Stimulated activated CD4-positive, alpha-beta T cell treated with anti-CD3 and anti-CD28 coated beads, TNF-alpha, amount 100 ng/mL, for 48 hours (primary cell): ENCODE measurements at regions not wholly inside any gene's neighbourhood (a gene's known extent, or its start where the extent isn't known, plus 50 kb on each side); places are given as distances from the start of the nearest gene placed in this dataset.
"Not testable (repeated sequence)": the region's sequence is repeated elsewhere in the genome, so short reads cannot be mapped to it uniquely, and the experiment has no call there.

Experiments used
- DNase-seq, 3 donors: peaks; one replicate each; pipeline ENCODE4 v3.0.0-alpha.2; 2020; ENCODE audit warnings: low read depth in 3 of 3

DNA sequence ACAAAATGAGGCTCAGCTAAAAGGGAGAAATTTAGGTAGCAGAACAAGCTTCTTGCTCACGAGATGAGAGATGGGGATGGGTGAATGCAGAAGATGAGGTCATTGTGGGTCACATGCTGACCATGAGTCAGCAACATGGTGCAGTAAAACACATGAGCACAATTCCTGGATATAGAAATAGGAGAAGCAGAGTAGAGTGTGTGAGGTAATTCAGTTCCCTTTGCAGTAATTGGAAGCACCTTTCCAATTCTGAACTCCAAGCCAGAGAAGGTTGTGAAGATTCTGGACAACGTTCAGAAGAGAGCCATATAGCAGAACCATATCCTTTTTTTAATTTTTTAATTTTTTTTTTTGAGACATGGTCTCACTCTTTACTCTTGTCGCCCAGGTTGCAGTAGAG is 62.0 kb upstream of the LMNTD1 start:
- DNase-seq = no peak

DNA sequence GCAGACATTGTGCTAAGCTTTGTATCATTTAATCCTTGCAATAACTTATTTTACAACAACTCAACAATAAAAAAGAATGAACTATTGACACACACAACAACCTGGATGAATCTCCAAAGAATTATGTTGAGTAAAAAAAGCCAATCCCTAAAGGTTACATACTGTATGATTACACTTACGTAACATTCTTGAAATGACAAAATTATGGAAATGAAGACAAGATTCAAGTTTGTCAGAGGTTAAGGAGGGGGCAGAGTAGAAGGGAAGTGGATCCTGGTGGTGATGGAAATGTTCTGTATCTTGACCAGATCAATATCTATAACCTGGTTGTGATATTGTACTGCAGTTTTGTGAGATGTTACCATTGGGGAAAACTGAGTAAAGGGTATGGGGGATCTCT is 63.2 kb upstream of the LMNTD1 start:
- no peak for DNase-seq

DNA sequence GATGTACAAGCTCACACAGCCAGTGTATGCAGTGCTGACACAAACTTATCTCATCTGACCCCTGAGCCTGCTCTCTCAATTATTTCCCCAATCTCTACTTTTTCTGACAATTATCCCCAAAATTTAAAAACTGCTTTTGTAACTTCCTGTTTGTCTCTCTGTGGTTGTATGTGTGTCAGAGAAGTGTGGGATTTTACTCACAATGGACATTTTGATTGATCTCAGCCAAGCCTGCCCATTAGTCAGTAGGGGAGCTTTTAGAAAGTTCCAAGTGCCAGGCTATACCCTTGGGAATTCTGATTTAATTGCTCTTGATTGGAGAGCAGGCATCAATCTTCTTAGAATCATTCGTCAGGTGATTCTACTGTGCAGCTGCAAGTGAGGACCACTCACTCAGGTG is 64.9 kb upstream of the LMNTD1 start:
- DNase-seq = no peak

DNA sequence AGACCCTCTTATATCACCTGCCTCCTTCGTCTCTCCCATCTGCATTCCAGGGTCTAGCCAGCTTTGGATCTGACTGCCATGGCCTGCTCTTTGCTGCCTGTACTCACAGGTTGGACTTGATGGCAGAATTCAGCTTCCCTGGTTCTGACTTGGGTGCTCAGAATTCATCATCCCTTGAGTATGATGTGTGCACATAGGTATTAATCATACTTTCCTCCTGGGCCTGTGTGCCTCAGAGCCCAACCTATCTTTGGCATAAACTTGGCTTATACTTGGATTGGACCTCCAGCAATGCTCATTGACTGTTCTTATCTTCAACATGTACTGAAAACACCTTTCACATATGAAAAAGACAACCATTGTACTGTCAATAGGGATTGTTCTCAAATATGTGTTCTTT is 70.7 kb upstream of the LMNTD1 start:
- DNase-seq = no peak

DNA sequence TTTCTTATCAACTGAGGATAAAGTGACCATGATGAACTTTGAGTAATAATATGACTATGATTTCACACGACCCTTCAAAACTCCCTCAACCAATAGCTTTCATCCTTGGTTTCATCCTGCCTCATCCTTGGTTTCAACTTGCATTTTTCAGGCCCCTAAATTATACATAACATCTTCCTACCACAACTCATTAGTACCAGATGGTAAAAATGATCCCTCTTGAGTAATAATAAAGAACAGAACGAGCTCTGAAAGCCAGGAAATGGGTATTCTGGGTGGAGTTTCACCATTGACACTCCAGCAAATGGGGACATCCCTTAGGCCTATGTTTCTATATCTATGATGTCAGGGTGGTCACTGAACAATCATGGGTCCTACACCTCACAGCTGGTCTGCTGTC is 72.1 kb upstream of the LMNTD1 start:
- no peak for DNase-seq

DNA sequence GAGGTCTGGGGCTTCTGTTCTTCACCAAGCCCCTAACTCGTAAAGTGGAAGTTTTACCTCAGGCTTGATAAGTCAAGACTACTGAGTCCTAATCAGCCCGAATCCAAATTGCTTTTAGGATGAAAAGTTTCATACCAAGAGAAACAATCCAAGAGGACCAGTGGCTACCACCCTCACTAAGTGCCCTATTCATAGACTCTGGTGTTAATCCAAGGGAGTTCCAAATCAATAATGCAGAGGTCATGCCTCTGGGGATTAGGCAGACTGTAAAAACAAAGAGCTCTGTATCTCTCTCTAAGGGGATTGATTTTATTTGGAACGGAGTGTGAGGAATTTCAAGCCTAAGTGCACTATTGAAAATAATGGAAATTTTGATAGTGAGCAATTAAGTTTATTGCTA is 76.3 kb upstream of the LMNTD1 start:
- DNase-seq = no peak

DNA sequence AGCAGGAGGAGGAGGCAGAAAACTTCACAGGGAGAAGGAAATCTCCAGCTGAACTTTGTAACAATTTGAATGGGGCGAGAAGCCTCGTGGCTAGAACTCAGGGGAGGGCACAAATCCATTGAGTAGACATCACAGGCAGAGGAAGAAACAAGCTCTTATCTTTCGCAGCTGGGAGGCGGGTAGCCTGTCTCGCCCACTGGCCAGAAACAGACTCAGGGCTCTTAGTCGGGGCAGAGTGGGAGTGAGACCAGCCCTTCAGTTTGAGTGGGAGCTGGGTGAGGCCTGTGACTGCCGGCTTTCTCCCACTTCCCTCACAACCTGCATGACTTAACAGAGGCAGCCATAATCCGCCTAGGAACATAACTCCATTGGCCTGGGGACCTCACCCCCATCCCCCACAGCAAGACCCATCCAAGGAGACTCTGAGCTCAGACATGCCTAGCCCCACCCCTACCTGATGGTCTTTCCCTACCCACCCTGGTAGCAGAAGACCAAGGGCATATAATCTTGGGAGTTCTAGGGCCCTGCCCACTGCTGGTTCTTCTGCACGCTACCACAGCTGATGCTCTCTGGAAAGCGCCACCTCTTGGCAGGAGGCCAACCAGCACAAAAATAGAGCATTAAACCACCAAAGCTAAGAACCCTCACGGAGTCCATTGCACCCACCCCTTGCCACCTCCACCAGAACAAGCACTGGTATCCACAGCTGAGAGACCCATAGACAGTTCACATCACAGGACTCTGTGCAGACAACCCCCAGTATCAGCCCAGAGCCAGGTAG is 77.8 kb upstream of the LMNTD1 start:
- DNase-seq = not testable (repeated sequence)

DNA sequence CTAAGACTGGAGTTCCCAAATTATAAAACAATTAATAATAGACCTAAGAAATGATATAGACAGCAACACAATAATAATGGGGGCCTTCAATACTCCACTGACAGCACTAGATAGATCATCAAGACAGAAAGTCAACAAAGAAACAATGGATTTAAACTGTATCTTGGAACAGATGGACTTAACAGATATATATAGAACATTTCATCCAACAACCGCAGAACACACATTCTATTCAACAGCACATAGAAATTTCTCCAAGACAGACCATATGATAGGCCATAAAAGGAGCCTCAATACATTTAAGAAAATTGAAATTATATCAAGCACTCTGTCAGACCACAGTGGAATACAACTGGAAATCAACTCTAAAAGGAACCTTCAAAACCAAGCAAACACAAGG is 80.1 kb upstream of the LMNTD1 start:
- not testable (repeated sequence) for DNase-seq

DNA sequence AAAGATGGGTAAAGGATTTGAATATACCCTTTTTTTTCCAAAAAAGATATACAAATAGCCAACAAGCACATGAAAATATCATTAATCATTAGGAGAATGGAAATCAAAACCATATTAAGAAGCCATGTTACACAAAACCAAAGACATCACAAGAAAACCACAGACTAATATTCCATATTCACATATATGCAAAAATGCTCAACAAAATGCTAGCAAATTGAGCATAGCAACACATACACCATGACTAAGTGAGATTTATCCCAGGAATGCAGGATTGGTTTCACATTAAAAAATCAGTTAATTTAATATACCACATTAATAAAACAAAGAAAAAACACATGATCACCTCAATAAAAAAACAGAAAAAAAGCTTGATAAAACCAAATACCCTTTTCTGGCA is 84.7 kb upstream of the LMNTD1 start:
- DNase-seq = no peak

DNA sequence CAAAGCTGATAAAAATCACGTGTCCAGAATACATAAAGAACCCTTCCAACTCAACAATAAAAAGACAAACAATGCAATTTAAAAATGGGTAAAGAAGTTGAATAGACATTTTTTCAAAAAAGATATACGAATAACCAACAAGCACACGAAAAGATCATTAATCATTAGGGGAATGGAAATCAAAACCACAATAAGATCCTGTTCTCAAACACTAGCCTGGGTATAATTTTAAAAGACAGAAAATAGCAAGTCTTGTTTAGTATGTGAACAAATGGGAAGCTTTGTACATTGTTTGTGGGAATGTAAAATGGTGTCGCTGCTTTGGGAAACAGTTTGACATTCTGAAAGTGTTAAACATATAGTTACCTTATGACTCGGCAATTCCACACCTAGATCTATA is 86.3 kb upstream of the LMNTD1 start:
- no peak for DNase-seq

DNA sequence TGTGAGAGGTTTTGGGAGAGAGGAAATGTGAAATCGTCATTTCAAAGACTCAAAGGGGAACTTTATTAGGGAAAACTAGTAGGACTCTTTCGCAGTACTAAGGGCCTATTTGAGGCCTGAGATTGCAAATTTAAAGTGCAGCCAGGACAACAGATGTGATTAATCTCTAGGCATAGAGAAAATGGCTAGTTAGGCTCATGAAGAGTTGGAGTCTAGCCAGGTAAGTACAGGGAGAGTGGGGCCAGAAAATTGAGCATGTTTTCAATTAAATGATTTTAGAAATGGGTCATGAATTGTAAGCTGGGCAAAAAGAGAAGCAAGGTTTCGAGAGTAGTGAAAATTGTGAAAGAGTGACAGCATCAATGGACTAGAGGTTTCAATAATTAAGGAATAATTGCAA is 91.9 kb upstream of the LMNTD1 start:
- no peak for DNase-seq

DNA sequence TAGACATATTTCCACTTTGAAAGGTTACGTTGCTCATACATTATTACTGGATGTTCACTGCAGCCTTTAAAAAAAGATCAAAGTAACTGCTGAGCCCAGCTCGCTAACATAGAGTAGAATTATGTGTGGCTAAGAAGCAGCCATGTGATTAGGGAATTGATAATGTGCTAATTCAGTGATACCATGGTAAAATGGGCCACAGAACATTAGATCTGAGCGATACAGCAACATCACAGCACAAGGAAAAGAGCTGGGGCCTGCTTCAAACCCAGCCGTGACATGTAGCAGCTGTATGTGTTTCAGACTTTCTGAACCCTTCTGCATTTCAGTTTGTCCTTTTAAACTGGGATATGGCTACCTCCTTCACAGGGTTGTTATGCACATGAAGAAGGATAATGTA is 92.3 kb upstream of the LMNTD1 start:
- no peak for DNase-seq

DNA sequence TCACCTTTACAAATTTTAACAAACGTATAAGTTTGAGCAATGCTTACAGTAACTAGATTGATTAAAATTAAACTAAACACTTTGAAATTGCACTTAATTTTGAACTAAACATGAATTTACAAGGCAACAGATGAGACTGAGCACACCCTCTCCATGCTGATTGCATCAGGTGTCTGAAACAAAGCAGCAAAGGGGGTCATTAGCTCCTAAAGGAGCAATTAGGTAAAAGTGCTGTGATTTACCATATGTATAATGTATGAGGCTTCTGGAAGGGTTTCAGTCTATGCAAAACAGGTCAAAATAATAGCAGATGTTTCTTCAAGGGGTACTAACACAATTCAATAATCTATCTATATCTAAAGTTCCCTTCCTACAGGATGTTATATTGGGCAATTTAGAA is 98.8 kb upstream of the LMNTD1 start:
- no peak for DNase-seq

DNA sequence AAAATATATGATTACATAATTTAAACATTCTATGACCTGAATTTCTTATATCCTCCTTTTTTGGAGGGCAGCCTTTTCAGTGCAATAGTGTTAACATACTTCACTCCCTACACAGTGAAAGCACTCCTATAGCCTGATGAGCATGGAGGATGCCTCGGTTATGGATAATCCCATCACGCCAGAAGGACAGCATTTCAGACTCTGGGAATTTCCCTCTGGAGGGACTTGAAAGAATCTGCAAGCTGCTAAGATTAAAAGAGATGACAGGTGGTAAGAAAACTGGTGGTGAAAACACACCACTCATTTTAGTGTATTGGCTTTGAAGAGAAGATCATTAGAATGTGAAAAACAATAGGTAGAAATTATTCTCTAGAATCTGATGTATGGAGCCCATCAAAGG is 99.3 kb upstream of the LMNTD1 start:
- DNase-seq = no peak

DNA sequence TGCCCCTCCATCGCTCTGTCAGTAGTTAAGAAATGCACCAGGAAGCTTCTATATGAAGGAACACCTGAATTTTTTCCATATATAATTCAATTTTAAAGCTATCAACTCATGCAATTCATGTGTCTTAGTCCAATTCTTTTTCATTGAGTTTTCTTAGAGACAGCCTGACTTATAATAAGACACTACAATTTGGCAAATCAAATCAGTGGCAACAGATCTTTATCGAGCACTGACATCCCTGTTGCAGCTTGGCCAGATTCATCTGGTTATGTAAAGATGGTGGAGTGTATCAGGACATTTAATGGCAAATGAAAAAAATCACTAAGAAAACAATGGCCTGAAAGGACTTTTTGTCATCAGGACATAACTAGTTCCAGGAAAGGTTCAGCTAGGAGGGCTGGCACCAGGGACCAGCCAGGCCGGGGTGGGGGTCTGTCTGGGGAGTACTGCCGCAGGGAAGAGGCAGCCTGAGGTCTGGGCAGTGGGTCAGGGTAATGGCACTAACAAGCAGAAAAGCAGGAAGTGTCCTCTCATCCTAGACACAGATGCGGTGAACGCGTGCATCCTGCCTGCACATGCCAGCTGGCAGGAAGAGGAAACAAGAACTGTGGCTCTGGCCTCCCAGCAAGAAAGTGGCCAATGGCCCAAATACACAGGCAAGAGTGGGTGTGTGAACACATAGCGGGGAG is 100.5 kb upstream of the LMNTD1 start:
- DNase-seq = no peak

DNA sequence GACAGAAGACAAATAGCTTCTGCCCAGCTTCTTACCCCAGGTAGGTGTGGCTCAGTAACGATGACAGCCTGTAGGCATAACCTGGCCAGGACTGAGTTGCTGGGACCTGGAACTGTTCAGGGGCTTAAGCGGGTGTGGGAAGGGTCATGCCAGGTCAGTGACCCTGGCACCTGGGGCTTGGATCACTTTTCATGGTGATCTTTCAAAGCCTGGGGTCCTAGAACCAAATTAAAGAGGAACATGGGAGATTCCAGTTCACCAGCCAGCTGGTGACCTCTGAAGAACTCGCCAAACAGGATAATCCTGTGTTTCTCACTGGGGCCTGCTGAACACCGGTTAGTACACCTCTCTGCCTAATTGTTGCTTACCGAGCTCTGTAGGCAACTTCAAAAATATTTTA is 102.6 kb upstream of the LMNTD1 start:
- DNase-seq = no peak

DNA sequence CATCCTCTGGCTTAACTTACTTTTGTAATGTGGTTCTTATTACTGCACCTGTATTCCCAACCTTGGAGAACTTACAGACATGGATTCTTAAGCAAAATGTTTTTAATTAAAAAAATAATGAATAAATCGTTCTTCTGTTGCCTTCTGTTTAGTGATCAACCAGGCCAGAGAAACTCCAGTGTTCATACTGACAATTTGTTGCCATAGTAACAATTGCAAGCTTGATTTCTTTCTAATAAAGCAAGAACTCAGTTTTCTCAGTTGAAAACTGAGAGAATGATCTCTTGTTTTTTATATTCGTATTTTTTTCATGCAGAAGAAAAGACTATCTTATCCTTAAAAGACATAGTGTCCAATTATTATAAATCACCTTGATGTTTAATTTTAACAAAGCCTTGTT is 106.5 kb upstream of the LMNTD1 start:
- DNase-seq = no peak

DNA sequence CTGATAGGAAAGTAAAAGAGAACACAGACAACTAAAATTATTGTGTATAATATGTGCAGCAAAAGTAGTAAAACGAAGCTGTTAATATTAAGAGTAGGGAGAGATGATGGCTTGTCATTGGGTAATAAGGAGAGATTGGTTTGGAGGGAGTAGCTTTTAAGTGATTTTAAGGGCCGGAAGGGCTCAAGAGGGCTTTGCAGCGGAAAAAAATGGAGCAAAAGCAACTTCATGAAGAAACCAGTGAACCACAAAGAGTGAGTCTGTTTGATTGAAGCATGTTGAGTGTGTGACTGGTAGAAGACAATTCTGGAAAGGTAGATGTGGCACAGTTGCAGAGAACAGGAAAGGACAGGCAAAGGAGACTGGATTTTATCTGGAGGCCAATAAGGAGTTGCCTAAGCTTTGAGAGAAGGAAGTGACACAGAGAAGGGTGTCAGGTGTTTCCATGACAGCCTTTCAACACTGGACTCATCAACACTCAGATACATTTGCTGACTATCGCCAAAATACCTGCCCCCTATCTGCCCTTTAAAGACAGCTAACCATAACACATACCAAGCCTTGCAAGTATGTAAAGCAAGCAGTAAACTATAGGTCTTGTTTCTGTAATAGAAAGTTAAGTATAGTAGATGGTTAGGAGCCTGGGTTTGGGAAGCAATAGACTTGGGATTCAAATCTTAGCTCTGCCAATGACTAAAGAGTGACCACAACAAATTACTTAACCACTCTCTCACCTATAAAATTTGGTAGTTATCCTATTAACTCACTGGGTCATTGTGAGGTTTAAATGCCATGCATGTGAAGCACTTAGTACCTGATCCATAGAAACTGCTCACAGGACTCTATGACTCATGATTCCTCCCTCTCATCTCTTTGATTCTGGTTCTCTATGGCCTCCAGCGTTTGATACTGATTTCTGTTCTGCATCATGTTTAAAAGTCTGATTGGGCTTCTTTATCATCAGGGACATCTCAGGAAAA is 117.3 kb upstream of the LMNTD1 start:
- DNase-seq = no peak

DNA sequence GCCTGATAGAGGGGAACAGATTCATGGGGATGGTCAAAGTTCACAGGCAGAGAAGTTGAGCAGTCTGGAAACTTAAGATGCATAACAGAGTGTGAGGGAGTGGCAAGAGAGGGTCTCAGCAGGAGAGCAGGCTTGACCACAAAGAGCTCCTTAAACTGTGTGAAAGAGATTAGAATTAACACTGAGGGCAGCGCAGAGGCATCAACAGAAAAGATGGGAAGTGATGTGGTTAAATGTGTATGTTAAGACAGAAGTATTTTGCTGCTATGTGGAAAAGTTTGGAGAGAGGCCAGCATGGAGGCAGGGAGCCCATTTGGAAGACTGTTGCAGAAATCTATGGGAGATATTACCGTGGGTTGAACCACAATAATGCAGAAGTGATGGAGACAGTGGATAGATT is 122.7 kb upstream of the LMNTD1 start:
- no peak for DNase-seq

DNA sequence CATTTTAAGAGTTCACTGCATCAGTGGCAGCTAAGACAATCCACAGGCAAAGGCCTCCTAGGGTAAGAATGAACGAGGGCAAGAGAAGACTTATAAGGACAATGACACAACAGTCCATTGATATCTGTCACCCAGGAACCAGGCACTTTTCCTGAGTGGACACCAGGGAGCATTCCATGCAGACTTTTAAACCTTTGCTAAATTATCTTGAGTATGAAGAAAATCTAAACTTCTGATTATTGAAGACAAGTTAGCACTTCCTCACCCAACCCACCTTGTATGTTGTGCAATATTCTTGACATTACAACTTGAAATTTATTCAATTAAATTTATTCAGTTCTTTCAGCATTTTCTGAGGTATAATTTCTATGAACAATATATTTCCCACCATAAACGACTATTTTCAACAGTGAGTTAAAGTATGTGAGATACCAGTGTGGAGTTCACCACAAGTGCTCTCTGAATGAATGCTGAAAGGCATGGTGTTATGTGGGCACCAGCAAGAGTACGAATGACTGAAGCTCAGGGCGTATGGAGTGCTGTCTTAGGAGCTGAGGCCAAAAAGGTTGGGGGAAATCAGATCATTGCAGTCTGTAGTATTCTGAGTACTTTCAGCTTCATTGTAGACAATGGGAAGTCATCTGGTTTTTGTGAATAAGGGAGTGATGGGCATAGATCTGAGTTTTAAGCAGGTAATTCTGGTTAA is 124.3 kb upstream of the LMNTD1 start:
- no peak for DNase-seq

DNA sequence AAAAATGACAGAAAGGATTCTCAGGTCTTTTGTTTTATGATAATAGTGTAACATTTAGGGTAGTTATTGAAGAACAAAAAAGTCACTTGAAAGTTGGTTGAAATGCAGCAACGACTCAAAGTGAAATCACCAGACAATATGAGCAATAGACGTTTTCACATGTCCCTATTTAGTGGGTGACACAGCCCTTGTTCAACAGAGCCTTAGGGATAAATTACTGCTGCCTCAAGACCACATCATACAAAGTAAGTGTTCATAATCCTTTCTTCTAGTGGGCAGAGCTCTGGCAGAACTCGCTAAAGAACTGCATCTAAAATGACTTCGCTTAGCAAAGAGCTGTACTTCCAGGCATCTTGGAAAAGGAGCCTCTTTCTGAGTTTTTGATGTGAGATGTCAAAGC is 128.5 kb upstream of the LMNTD1 start:
- no peak for DNase-seq

DNA sequence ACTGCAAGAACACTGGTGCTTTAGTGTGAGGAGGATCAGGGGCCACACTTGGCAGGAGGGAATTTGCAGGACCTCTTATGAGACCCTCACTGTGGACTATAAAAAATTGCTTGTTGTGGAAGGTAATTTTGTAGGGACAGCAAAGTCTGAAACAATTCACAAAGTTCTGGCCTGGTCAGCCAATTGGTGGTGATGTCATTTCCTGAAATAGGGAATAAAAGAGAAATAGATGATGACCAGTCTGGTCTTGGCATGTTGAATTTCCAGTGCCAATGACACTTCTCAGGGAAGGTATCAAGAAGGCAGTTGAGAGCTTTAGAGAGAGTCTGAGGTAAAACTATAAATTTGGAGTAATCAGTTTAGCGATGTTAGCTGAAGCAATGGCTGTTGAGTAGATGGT is 129.3 kb upstream of the LMNTD1 start:
- DNase-seq = no peak
